CD4-positive, alpha-beta T cell treated with Interleukin-15 for 1 hour (primary cell): ENCODE measurements at regions not wholly inside any gene's neighbourhood (a gene's known extent, or its start where the extent isn't known, plus 50 kb on each side); places are given as distances from the start of the nearest gene placed in this dataset.
A peak's percentile ranks its signal among the peaks of the same experiment; 100 is the strongest.

Experiments
- DNase-seq: peaks from one replicate; pipeline ENCODE4 v3.0.0-alpha.2; 2020

DNA sequence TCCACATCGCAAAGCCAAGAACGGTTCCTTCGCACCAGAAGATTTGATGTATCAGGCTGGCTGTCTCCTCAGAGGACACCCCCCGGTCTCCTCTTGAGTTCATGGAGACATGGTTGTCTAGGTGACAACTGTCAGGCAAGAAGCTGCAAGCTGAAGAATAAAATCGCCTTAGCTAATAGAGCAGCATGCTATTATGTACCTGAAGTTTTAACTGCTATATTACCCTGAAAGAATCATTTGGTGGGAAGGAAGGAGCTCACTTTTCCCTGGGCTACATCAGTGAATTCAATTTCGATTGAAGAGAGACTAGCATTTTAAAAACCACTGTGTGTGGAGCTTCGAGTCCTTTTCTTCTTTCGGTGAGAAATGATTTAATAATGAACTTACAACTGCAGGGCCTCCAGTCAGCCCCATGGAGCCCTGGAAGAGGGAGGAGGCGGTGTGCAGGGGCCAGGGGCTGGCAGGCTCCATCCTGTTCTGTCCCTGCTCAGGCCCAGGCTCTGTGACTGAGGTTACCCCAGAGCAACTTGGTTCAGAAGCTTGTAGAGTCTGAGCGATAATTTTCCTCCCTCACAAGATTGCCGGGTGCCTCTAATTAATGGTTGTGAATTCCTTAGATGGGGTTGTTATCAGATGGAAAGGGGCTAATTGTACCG is 191.3 kb downstream of the MID1IP1 start:
- DNase-seq: no peak

DNA sequence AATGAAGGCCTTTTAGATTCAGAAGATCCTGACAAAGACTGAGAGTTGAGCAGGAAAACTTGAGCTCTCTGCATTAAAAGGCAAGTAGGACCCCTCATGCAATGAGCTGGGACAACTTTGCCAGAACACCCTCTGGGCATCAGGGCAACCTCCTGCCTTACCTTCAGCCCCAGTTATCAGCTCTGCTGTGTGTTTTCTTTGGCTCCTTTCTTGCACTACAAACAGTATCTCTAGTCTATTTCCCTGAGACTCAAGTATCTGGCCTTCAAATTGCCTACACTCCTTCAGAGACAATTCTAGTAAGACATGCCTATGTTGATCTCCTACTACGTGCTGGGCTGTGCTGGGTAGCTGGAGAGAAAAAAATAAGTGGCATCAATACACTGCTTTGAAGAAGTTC is 192.2 kb downstream of the MID1IP1 start:
- no peak for DNase-seq

DNA sequence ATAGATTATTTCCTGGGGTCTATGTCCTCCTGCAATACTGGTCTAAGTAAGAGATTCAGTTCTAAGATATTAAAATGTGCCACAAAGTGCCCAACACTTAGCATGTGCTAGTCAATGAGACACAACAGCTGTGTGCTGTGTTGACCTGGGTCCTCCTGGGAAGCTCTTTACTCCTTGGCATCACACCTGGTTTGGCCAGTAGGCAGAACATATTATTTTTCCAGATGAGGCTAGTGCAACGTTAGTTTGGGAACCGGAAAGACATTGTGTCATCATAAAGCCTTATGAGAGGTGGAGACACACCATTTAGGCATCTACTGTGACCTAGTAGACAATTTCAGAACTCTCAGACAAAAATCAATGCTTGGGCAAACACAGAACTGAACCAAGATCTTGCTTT is 197.8 kb downstream of the MID1IP1 start:
- DNase-seq: no peak

DNA sequence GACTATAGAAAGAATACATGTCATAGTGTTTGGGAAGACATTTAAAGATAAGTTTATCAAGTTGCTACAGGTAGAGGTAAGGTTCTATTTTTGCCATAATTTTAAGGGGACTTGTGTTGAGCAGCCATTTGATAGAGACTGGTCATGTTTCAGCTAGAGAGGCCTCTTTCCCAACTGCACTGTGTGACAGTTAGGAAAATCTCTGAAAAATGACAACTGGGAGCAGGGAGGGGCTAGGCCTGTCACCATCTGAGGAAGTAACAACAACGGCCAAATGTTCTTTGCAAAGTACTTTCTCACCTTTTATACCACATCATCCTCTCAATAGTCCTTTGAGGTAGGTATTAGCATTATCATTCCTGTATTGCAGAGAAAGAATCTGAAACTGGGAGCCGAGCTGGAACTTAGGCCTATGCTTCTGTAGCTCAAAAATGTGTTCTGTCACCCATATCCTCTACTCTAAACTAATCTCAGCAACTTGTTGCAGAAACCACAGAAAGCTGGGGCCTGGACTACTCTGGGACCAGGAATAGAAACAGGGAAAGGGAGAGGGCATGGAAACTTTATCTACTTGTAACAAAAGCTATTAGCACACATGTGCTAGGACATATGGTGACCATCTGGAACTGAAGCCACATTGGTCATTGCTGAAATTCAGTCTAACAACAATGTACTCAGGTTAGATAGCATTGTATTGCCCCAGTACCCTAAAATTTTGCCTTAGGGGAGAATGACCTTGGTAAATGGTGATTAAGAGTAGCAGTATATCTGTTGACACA is 198.9 kb downstream of the MID1IP1 start:
- DNase-seq: no peak

DNA sequence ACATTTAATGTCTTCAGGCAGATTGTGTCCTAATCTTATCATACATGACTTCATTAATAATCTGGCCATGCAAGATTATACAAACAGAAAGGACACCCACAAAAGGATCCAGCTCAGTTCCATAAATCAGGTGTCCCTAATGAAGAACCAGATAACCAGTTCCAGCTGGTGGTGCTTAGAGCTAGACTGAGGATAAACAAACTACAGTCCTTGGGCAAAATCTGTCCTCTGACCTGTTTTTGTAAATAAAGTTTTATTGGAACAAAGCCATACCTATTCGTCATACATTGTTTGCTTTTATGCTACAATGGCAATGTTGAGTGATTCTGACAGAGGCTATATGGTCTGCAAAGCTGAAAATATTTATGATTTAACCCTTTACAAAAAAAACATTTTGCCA is 199.5 kb downstream of the MID1IP1 start:
- DNase-seq: no peak

DNA sequence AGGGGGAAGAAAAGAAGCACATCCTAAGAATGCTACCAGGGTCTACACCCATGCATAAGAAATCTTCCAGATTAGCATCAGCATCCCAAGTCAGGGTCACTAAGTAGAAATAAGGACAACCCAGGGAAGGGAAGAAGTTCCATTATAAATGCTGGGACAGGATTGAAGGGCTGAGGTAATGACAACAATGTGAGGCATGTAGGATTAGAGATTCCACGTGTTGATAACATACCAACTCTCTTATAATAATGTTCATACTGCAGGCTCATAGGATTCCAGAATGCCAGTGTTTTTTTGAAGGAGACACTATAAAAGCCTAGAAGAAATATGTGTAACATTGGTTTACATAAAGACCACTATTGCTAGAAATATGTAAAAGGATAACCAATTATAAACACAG is 201.2 kb downstream of the MID1IP1 start:
- no peak for DNase-seq

DNA sequence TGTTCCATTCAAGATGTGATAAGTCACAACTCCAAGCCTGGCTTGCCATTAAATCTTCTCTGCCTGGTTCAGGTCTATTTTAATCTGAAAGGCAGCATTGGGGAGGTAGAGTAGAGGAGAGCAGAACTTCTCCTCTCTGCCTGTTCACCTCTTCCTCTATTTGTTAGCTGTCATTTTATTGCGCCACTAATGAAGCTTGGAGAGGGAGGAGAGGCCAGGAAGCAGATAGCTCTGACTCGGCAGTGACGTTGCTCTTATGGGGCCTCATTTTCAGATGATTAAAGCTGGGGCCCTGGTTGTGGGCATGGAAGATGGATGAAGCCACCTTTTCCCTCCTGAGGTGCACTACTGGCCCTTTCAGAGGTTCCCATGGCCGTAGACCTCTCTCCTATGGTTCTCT is 207.3 kb downstream of the MID1IP1 start:
- peak; percentile 45 for DNase-seq

DNA sequence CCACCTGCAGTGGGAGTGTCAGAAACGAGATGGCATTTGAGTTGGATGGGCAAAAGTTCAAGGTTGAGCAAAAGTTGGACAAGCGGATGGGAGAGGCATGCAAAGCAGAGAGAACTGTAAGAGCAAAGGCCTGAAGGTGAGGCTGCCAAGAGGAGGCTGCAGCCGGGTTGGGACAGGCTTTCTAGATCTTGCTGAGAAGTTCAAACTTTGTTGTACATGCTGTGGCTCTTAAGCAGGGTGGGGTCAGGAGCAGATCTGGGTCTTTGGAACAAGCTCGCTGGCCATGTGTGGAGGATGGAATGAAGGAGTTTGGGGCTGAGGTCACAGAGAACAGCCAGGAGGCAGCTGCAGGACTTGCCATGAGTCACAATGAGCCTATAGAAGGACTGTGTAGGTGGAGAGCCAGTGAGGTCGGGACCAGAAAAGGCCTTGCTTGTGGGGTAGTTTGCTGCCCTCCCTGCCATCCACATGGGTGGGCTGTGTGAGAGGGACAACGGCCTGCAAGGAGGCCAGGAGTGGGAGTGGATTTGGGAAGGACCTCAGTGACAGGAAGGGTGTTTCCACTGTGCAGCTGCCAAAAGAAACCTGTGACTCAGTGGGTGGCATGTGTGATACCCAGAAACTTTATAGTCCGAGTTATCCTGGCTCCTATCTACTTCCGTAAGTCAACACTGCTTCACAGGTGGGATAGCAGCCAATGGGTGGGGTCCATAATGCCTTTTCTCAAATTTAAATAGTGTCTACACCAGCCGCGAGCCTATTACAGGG is 210.4 kb downstream of the MID1IP1 start:
- DNase-seq: no peak

DNA sequence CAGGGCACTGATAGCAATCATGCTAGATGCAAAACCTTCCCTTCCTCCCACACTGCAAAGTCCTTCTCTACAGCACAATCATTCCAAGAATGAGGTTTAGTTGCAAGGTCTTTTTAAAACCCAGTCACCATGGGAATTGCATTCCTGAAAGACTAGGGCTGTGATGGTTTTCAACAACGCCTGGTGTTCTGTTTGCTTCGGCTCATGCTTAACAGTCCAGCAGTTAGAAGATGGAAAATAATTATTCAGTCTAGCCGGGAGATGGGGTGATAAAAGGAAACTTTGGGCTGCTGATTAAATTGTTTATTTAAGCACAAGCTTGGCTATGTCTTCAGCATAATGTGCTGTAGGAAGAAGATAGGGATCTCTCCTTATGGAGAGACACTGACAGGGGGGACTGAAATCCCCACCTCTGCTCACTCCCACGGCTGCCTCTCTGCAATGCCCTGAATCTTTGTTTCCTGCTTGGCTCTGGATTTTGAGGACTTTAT is 211.4 kb downstream of the MID1IP1 start:
- no peak for DNase-seq

DNA sequence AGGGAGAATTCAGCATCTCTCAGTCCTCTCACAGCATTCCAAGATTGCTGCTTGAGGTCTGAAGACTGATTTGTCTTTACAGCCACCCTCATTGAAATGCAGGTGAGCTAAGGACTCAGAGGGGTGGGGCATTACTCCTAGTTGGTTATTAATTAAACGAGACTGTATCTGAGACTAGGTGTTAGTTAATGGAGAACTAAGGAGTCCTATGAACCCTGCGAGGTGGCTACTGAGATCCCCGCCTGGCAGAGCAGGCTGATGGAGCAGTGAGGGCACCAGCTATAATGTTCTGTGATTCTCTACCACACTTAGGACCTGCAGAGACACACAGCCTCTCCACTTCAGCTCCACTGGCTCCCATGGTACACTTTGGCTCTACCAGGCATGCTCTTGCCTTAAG is 215.3 kb downstream of the MID1IP1 start:
- DNase-seq: no peak

DNA sequence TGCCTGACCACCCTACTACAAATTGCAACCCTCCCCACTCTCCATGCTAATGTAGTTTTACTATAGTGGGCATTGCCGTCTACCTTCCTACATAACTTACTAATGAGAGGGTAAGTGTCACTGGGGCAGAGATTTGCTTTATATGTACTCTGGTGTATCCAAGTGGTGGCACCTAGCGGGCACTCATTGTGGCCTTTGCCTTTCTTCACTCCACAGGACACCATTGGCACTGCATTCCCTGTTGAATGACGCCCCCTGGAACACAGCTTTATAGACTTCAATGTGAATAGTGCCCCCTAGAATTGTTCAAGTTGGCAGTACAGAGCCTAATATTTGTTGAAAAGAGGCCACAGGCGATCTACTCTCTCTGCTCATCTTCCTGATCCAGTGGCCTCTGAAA is 215.8 kb downstream of the MID1IP1 start:
- no peak for DNase-seq

DNA sequence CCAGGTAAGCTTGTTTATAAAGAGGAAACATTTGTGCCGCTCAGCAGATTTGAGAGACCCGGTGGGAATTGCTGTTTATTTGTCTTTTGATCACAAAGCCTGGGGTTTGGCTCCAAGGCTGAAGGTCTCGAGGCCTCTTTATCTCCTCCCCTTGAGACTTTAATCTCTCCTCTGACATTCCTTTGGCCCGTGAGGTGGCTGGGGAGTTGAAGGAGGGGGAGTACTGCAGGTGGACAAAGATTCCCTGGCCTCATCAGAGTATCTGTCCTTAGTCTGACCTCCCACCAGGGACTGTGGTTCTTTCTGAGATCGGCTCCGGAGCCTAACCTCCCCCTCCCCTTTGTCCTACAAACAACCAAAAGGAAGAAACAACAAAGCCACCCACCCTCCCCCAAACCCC is 216.5 kb downstream of the MID1IP1 start:
- DNase-seq: no peak

DNA sequence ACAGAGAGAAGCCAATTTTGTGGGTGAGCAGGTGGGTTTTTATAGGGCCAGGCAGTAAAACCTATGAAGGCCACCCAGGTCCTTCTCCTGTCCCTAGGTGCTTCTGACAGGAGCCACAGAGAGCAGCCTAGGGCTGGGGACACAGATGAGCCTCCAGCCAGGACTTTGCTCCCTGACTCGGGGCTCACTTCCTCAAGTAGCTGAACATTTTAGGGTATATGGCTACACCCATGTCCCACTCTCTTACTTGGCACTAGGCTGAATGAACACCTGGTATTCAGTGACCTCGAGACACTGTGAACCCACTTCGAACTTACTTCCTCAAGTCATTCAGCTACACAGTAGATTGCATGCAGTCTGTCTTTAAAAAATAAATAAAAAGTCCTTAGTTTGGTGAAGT is 217.3 kb downstream of the MID1IP1 start:
- DNase-seq: no peak

DNA sequence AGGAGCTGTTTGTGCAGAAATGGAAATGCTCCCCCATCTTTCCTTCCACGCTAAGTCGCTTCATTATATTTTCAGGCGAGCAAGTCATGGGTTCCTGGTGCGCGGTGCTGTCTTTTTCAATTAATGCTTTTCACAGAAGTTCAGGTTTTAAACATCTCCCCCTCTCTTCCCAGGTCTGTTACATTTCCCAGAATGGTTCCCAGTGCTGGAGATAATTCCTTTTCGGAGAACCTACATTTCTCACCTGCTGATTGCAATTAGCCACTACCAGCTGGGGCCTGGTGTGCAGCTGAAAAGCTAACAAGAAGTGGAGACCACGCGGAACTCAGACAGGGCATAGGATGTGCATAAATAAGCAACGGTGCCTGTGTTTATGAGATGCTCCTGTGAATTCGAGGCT is 217.8 kb downstream of the MID1IP1 start:
- no peak for DNase-seq

DNA sequence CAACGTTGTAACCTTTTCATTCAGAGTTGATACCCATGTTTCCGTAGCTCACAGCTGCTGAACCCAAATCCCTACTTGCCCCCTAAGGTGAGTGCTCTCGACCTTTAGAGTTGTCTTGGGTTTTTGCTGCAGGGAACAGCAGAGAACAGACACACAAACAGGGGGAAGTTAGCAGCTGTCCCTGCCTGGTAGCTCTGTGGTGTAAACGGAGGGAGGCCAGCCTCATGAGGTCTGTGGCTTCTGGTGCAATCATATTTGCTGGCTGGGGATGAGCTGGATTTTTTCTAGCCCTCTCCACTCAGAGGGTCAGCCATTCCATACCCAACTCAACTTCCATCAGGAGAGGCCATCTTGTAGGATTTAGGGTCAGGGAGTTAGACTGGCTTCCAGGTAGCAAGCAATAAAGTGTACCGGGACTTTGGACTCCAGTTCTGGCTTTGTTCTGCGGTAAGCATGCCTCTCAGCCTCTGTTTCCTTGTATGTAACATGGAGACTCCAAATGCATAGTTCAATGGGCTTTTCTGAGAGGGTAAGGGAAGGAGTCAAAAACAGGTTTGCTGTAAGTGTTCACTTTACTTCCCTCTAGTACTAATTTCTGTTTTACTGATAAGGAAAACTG is 218.9 kb downstream of the MID1IP1 start:
- DNase-seq: no peak

DNA sequence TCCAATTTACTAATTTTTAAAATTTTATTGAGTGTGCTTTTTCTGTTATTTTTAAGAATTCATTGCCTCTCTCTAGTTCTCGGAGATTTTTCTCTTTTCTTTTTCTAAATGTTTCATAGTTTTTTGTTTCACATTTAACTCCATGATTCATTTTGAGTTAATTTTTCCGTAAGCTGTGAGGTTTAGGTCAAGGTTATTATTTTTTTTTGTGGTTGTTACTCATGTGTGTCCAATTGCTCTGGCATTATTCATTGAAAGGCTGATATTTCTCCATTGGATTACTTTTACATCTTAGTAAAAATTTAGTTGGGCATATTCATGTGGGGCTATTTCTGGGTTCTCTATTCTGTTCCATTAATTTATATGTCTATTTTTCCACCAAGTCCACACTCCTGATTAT is 220.8 kb downstream of the MID1IP1 start:
- DNase-seq: no peak

DNA sequence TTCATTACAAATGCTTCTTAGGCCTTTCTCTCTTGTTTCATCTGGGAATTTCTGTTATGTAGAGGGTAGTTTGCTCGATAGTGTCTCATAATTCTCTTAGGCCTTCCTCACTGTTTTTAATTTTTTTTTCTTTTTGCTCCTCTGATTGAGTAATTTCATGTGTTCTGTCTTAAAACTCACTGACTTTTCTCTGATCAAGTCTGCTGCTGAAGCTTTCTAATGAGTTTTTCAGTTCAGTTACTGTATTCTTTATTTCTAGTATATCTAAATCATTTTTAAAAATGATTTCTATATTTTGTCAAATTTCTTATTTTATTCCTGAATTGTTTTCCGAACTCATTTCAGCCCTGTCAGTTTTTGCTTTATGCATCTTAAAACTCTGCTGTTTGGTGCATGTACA is 228.0 kb downstream of the MID1IP1 start:
- DNase-seq: no peak

DNA sequence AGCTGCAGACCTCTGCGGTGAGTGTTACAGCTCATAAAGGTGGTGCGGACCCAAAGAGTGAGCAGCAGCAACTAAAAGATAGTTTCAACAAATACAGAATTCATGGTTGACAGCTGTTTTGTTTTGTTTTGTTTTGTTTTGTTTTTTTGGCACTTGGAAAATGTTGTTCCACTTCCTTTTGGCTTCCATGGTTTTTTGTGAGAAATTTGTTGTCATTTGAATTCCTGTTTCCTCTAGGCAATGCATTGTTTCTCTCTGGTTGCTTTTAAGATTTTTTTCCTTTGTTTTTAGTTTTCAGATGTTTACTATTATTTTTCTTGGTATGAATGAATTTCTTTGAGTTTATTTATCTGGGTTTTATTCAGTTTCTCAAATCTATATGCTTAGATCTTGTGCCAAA is 229.4 kb downstream of the MID1IP1 start:
- DNase-seq: no peak

DNA sequence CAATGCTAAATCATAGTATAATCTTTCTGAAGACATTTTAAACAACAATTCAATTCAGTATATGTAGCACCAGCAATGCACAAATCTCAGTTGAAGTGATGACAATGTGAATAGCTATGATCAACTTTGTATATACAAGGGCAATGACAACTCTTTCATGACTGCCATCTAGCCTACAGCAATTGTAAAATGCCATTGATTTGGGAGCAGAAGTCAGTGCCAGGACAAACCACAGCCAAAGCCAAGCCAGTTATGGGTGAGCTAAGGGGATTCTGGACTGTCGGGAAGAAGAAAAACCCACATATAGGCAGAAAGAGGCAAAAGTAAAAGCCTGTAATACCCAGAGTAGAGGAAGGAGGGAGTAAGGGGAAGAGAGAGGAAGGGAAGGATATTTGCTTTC is 238.6 kb downstream of the MID1IP1 start:
- no peak for DNase-seq

DNA sequence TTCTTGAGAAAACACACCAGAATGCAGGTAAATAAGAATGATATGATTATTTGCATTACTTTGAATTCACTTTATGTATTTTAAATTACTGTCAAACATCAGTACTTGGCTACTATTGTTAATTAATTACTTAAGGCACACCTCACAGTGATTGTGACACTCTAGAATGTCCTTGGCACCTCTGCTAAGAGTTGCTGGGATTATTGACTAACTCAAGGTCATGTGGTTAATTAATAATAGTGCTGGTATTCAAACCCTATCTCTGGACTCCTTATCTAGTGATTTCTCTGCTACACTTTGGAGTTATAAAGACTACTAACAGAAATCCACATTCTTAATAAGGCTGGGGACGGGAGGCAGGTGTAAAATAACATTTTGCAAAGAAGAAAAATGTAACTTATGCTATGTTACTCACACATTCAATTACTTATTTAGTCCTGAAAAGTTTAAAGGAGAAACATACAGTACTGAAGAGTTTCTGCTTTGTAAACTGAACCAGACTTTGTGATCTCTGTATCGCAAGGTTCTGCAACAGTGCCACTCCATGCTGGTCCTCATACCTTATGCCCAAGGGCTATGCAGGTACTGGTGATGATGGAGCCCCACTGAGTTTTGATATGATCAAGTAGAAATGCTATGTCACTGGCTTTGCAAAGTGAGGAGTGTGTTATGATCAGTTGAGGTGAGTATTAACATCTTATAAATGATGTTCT is 242.7 kb downstream of the MID1IP1 start:
- DNase-seq: no peak

DNA sequence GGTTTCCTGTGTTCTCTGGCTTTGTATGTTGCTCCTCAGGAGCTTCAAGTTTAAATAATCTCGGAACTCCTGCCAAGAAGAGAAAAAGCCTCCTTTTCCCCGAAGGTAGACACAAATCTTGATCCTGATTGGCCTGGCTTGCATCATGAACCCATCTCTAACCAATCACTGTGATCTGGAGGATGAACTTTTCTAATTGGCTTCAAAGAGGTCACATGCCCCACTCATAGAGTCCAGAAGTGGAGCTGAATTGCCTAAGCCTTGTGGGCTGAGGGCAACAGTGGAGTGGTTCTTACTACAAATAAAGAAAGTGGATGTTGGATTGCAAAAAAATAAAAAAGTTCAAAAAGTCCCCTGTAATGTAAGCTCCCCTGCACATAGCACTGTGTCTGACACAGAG is 245.9 kb downstream of the MID1IP1 start:
- no peak for DNase-seq

DNA sequence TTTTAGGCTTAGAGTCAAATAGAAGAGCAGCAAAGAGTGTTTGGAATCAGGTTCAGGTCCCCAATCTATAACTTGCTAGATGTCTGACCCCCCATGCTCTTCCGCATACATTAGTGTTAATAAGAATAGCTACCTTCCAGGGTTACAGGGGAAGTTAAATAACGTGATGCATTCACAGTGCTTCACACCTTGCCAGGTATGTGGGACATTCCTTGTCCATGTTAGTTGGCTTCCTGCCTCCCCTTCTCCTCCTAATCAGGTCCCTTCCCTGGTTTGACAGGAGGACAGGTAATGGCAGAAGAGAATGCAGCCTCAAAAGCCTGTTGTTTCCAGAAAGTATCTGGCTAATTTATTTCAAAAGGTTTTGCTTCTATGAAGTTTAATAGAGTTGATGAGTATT is 248.7 kb downstream of the MID1IP1 start:
- no peak for DNase-seq

DNA sequence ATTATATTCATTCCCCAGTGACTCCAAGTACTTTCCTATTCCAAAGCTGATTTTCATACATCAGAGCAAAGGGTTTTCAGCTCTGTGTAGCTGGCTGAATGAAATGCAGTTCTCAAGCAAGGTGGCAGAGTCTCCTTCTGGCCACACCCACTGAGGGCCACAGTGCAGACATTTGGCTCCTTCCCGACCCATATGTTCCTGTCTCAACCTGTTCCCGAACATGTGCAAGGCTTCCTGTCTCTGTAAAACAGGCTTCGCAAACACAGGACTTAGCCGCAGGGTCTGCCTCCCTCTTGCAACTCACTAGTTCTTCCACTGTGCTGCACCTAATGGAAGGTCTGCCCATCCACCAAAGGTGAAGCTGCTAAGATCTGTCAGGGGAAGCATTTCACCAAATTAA is 249.2 kb downstream of the MID1IP1 start:
- DNase-seq: no peak
